ENCODE measurements at regions not wholly inside any gene's neighbourhood (a gene's known extent, or its start where the extent isn't known, plus 50 kb on each side); places are given as distances from the start of the nearest gene placed in this dataset.
A peak's percentile ranks its signal among the peaks of the same experiment; 100 is the strongest.

DNA sequence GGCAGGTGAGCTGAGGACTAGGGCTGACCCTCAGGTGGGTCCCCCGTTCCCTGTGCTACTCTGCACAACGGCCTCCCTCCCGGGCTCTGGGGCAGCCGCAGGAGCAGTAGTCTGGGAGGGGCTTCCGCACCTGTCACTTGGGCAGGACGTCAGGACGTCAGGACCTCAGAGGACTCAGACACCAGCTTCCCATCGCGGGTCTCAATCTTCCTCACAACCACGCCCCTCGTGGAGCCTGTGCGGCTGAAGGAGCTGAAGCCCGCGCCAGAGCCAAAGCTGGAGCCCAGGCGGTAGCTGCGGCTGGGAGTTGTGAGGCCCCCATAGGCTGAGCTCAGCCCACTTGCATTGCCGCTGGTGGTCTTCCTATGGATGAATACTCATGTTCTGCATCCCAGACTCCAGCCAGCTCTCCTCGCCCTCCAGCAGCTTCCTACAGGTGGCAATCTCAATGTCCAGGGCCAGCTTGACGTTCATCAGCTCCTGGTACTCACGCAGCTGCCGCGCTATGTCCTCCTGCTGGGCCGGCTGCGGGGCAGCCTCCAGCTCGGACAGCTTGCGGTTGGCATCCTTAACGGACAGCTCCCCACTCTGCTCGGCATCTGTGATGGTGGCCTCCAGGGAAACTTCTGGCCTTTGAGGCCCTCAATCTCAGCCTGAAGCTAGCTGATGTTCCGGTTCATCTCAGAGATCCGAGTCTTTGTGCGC, 381.4 kb upstream of the RGMB start:
- Histone ChIP-seq H3K23ac (ENCODE audit: insufficient read length) (no peak overlapping the region), H3K56ac (replicated peaks; ENCODE audit: insufficient read length, low read depth, low read length) (no peak overlapping the region), H4K5ac (ENCODE audit: insufficient read length, low read depth, low read length) (no peak overlapping the region), H2AK5ac (ENCODE audit: low read depth, low read length) (no peak overlapping the region), H3K4ac (replicated peaks; ENCODE audit: insufficient read length, low read depth, low read length) (no peak overlapping the region), H4K91ac (replicated peaks; ENCODE audit: insufficient read length, low read length) (no peak overlapping the region), H4K8ac (ENCODE audit: extremely low read depth, insufficient read depth, low read length) (no peak overlapping the region), H3K23me2 (ENCODE audit: low read depth, low read length) (no peaks in the 10 kb centered on the region), H3K79me1 (ENCODE audit: low read depth, low read length) (no peaks in the 10 kb centered on the region), H3K27ac (ENCODE audit: low read depth, low read length) (no peak overlapping the region), H2AFZ (ENCODE audit: low read length) (no peak overlapping the region), H2BK120ac (replicated peaks; ENCODE audit: low read depth, low read length) (no peak overlapping the region), H3K4me2 (ENCODE audit: insufficient read depth in 1 of 2, low read depth in 2 of 2, low read length in 2 of 2) (no peak overlapping the region), H3K36me3 (ENCODE audit: control insufficient read depth in 2 of 4, insufficient read depth in 4 of 4, low read length in 3 of 4) (no peaks in the 10 kb centered on the region), H3K27me3 (replicated peaks in 1 of 4; ENCODE audit: control insufficient read depth in 3 of 4, extremely low read depth in 1 of 4, insufficient read depth in 3 of 4, low read length in 3 of 4) (no peaks in the 10 kb centered on the region), H4K20me1 (replicated peaks in 1 of 2; ENCODE audit: control insufficient read depth in 1 of 2, insufficient read depth in 2 of 2, low read length in 2 of 2) (no peaks in the 10 kb centered on the region), H3K79me2 (ENCODE audit: control insufficient read depth in 1 of 2, insufficient read depth in 2 of 2, low read length in 2 of 2) (no peaks in the 10 kb centered on the region), H2BK5ac (ENCODE audit: low read depth, low read length) (no peak overlapping the region), H2BK20ac (ENCODE audit: low read length) (no peak overlapping the region), H3K4me3 (ENCODE audit: extremely low read depth in 1 of 4, insufficient read depth in 2 of 4, low read depth in 3 of 4, low read length in 4 of 4) (no peak overlapping the region), H2BK15ac (ENCODE audit: low read length) (no peak overlapping the region), H3K9ac (replicated peaks in 1 of 4; ENCODE audit: extremely low read depth in 1 of 4, low read depth in 3 of 4, low read length in 3 of 4) (no peak overlapping the region), H3K4me1 (replicated peaks in 1 of 4; ENCODE audit: control insufficient read depth in 3 of 4, insufficient read depth in 4 of 4, low read length in 3 of 4) (peaks cover 0 to 5% (median 2%) of the 10 kb centered on the region in 4 experiments; a peak in 1 of 7 replicates), H2BK12ac (ENCODE audit: low read depth, low read length) (no peak overlapping the region), H3K9me3 (ENCODE audit: insufficient read depth in 2 of 2, low read depth in 1 of 2, low read length in 1 of 2) (no peaks in the 10 kb centered on the region), H3K14ac (ENCODE audit: insufficient read length) (no peak overlapping the region), H3K18ac (ENCODE audit: extremely low read depth, low read length) (peak overlapping the region; percentile 32; the same call in 1 of the 2 replicates)
- FAIRE-seq (no peak), DNase-seq (ENCODE audit: low read depth in 1 of 2, low spot score in 2 of 2) (no peak)
- ChIA-PET CTCF (ENCODE audit: partially characterized antibody) (interaction anchor here (1.6 to 2.0 kb wide), 2 partner anchors 9 to 16 kb away, joined by 4 to 6 read pairs; no protein-coding TSS in a partner anchor), POLR2A (ENCODE audit: partially characterized antibody) (no interaction called here)
- TF ChIP-seq MAX (IDR thresholded peaks at IDR 0.05) (no peak), RXRA (IDR thresholded peaks at IDR 0.05; ENCODE audit: insufficient read depth, low read depth, low read length) (no peak), TAF1 (IDR thresholded peaks at IDR 0.05; ENCODE audit: low read depth, low read length) (no peak), SUZ12 (IDR thresholded peaks at IDR 0.05; ENCODE audit: low read length) (no peak), RNF2 (IDR thresholded peaks at IDR 0.05; ENCODE audit: borderline replicate concordance, low read depth, low read length, missing control alignments, poor library complexity, severe bottlenecking) (no peak), KDM5A (IDR thresholded peaks at IDR 0.05; ENCODE audit: low read length) (no peak), TCF12 (IDR thresholded peaks at IDR 0.05; ENCODE audit: low read depth, low read length) (no peak), PHF8 (conservative IDR thresholded peaks at IDR 0.05; ENCODE audit: low read depth, low read length) (no peak)
- 95% methylated on average over 28 of the region's 31 CpGs; no CpG with 5 or more reads in 1 of the 2 experiments for WGBS, 2 experiments (ENCODE audit: extremely low coverage in 1 of 2, insufficient coverage in 1 of 2, insufficient read length in 1 of 2, insufficient replicate concordance in 2 of 2, low coverage in 1 of 2, low lambda C conversion rate in 2 of 2, missing lambda C conversion rate in 1 of 2)

All from H1 (cell line).